Fibroblast of villous mesenchyme (primary cell): ENCODE measurements at regions not wholly inside any gene's neighbourhood (a gene's known extent, or its start where the extent isn't known, plus 50 kb on each side); places are given as distances from the start of the nearest gene placed in this dataset.

Experiments
- DNase-seq: peaks from one replicate; pipeline ENCODE4 v3.0.0-alpha.2; 2010; ENCODE audit warnings: low read depth
- H3K4me3 ChIP-seq: 2 replicates; pipeline ENCODE4 v1.5.1; 2011; ENCODE audit warnings: low read depth, mild to moderate bottlenecking, low read length
- TF ChIP-seq, protein P1 (sequence below): IDR thresholded peaks from 2 replicates; pipeline ENCODE4 v1.5.1; 2012; ENCODE audit warnings: low read depth, mild to moderate bottlenecking, low read length; ENCODE audit not compliant: insufficient read depth

DNA sequence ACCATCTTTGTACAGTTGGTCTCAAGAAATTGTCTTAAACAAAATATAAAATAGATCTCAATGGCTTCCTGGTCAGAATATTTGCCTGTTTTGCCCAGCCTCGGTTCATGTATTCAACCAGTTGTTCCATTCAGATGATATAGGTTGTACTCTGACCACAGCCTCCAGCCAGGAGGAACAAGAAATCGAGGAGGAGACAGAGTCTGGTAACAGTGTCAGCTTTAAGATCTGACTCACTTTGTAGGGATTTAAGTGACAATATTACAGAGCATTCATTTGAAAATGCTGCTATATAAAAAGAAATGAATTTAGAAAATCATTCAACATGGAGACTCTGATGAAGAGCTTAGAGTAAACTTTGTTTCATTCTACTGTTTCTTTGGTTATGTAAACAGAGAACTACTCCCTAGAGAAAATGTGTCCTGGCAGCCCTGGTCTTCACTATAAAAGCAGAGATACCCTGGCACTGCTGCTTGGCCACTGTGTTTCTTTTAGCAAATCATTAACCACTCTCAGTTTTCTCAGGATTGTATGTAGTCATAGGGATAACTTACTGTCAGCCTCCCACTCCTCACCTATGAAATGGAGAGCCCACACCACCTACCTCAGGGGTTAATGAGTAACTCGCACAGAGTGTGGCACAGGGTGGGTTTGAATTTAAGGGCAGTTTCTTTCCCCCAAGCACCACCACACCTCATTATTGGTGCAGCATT lies 53.5 kb downstream of the PAGE2 start:
- H3K4me3 ChIP-seq, result no peak overlapping the region
- TF ChIP-seq, protein P1, sequence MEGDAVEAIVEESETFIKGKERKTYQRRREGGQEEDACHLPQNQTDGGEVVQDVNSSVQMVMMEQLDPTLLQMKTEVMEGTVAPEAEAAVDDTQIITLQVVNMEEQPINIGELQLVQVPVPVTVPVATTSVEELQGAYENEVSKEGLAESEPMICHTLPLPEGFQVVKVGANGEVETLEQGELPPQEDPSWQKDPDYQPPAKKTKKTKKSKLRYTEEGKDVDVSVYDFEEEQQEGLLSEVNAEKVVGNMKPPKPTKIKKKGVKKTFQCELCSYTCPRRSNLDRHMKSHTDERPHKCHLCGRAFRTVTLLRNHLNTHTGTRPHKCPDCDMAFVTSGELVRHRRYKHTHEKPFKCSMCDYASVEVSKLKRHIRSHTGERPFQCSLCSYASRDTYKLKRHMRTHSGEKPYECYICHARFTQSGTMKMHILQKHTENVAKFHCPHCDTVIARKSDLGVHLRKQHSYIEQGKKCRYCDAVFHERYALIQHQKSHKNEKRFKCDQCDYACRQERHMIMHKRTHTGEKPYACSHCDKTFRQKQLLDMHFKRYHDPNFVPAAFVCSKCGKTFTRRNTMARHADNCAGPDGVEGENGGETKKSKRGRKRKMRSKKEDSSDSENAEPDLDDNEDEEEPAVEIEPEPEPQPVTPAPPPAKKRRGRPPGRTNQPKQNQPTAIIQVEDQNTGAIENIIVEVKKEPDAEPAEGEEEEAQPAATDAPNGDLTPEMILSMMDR, result no peak
- DNase-seq, result no peak

DNA sequence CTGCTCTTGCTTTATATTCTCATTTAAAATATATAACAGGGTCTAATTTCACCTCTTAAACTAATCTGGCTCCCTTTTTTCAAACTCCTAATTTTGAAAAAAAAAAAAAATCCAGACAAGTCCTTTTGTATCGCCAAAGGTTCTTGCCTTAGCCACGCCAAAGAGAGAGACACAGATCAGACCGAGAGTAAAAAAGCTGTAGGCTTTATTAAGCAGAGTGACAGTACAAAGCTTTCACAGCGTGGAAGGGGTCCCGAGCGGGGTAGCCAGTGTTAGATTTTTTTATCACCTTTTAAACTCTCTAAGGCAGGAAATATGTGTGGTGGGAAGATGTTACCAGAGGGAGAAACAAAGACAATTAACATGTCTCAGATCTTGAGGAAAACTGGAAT lies 54.1 kb downstream of the PAGE2 start:
- no peak overlapping the region for H3K4me3 ChIP-seq
- TF ChIP-seq, protein P1, result no peak
- no peak for DNase-seq

DNA sequence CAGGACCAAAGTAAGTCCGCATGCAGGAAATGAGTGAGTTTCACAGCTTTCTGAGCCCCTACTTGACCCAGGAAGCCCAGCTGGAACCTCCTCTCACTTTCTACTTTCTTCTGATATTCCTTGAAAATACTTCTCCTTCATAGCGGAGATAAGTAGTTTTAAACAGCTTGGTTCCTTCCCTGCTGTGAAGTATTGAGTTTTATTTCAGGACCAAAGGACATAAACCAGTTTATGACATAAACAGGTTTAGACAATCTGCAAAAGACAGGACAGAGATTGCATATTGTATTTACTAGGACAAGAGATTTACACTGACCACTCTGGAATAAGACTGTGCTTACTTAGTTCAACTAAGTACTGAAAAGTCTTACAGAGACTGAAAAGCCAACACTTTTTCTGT lies 54.8 kb downstream of the PAGE2 start:
- peak; percentile 13 for DNase-seq
- no peak overlapping the region for H3K4me3 ChIP-seq
- TF ChIP-seq, protein P1, result no peak

GRCh38 chrX:55144697-55145096 lies 55.9 kb downstream of the PAGE2 start:
- H3K4me3 ChIP-seq, result no peak overlapping the region
- TF ChIP-seq, protein P1, result no peak
- no peak for DNase-seq

- DNase-seq, result no peak
- TF ChIP-seq, protein P1, result no peak
- H3K4me3 ChIP-seq, result no peak overlapping the region
Observed at GRCh38 chrX:55149242-55149641, 60.4 kb downstream of the PAGE2 start.

- TF ChIP-seq, protein P1, result no peak
- no peak overlapping the region for H3K4me3 ChIP-seq
- DNase-seq, result no peak
Observed at GRCh38 chrX:55151199-55151598, 62.4 kb downstream of the PAGE2 start.

DNA sequence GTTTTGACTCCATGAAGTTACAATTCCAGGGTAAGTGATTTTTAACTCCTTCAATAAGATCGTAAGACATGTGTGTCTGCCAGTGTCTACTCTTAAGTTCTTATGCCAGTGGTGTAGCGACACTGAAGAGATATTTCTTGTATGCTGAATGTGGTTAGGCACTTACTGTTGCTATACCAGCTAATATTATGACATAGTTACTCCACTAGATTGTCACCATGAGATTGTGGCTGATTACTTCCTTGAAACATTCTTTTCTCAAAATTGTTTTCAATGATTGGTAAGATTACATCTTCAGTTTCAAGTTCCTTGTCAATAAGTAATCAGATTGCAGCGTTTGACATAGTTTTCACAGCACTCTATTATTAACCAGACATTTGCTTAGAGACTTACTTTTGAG lies 60.6 kb upstream of the PAGE5 start:
- TF ChIP-seq, protein P1, result no peak
- H3K4me3 ChIP-seq, result no peak overlapping the region
- no peak for DNase-seq
